Heart right ventricle (tissue), 16 donors: ENCODE measurements at regions not wholly inside any gene's neighbourhood (a gene's known extent, or its start where the extent isn't known, plus 50 kb on each side); places are given as distances from the start of the nearest gene placed in this dataset.

Experiments used
- ATAC-seq, 8 donors: fragments of 200-7000 bp; cut with Tn5 transposase; one replicate each; pipeline ENCODE4 v1.9.1; 2020; ENCODE audit warnings: mild to moderate bottlenecking in 8 of 8, moderate library complexity in 8 of 8, moderate number of reproducible peaks in 1 of 8
- DNase-seq, 2 donors: peaks; one replicate each; pipeline ENCODE4 v3.0.0-alpha.2; 2020
- H3K27ac ChIP-seq, 10 donors: fragments of 200-600 bp; sonication (generic) in 2 of 10; one replicate each; pipeline versions ENCODE4 v1.5.0 to v1.8.0; 2020 to 2022; ENCODE audit warnings: mild to moderate bottlenecking in 3 of 10
- H3K27me3 ChIP-seq, 7 donors: fragments of 200-600 bp; one replicate each; pipeline ENCODE4 v1.8.0; 2021 to 2022; ENCODE audit warnings: mild to moderate bottlenecking in 2 of 7
- H3K36me3 ChIP-seq, 9 donors: fragments of 200-600 bp; sonication (generic) in 1 of 9; one replicate each; pipeline versions ENCODE4 v1.5.0 to v1.8.0; 2020 to 2022; ENCODE audit warnings: mild to moderate bottlenecking in 2 of 9
- H3K4me1 ChIP-seq, 9 donors: fragments of 200-600 bp; sonication (generic) in 1 of 9; one replicate each; pipeline versions ENCODE4 v1.5.0 to v1.8.0; 2020 to 2022; ENCODE audit warnings: mild to moderate bottlenecking in 4 of 9
- H3K4me3 ChIP-seq, 10 donors: fragments of 200-600 bp; sonication (generic) in 2 of 10; one replicate each; pipeline versions ENCODE4 v1.5.0 to v1.8.0; 2020 to 2022; ENCODE audit warnings: mild to moderate bottlenecking in 7 of 10, moderate library complexity in 2 of 10
- H3K9me3 ChIP-seq, 11 donors: fragments of 200-600 bp in 10 of 11; sonication (generic) in 2 of 11; one replicate each; pipeline versions ENCODE4 v1.5.0 to v1.8.0; 2013 to 2022; ENCODE audit warnings: mild to moderate bottlenecking in 2 of 11, control low read depth in 1 of 11, moderate library complexity in 1 of 11
- CTCF ChIP-seq, 9 donors: fragments of 200-600 bp; sonication (generic) in 2 of 9; IDR thresholded peaks; one replicate each; pipeline versions ENCODE4 v1.5.0 to v1.8.0; 2021 to 2022; ENCODE audit warnings: antibody characterized with exemption in 9 of 9, mild to moderate bottlenecking in 5 of 9, moderate library complexity in 1 of 9
- WGBS, 2 donors: extraction: QIAGEN DNeasy Blood & Tissue Kit; methylation state at CpG; one replicate each; pipeline ENCODE4 v1.1.7; 2013; ENCODE audit warnings: inconsistent platforms in 1 of 2; 5-methylcytosine and 5-hydroxymethylcytosine counted together
- intact Hi-C, 10 donors: fragments of 100-400 bp; cut with DNase I; formaldehyde crosslinking; loops; one replicate each; pipeline versions ENCODE4 v1.11.1 to v1.14.2; 2022
- donor health status: Arrhythmogenic right ventricular cardiomyopathy.
- donor health status: ischemic (EF 13 %, LVEDD 7.1; RV severe dilation, severe dysfunction).
- donor health status: healthy with polysubstance abuse.
- donor health status: DM: no; HTN: yes; CAD: no.
- donor health status: DM: no; HTN: no; CAD: no.
- donor health status: ischemic (EF 25% LVEDD 6.9; RV normal size, moderate dysfunction).
- donor health status: ischemic (EF 25% LVEDD 5.7; RV mildly dilated, moderate dysfunction).
- donor health status: healthy.
- donor health status: DM: yes; HTN: yes; CAD: no.
- donor health status: Ischemic cardiomyopathy.
- donor health status: ischemic (EF 35%, LVEDD 5.7; RV mildly dilated, moderate dysfunction).
- donor health status: nonischemic (EF 11% LVEDD 7.7; RV severe dilation, severe dysfunction).
- donor health status: DM: yes; HTN: yes; CAD: no.
- donor health status: PGD.
- donor health status: ischemic (EF 29% LVEDD 5.4; RV normal size, mild dysfunction).
- donor health status: nonischemic (EF 23%, LVEDD 6.1; RV moderate dilation, normal function).

DNA sequence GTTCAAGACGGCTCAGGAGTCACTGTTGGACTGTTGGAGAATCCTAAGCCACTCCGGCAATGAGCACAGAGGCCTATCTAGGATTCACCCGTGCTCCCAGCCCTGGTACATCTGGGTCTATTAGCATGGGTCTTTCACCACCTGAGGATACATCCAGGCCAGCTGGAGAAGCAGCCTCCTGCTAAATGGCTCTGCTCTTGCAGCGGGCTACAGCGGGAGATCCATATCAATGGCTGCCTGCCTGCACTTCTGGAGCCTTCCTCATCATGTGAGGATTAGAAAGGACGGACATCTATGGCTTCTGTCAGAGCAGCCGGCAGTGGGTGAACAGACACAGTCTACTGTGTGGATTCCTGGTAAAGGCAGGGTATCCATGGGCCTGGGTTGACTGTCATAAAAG lies 357.4 kb downstream of the MLLT3 start:
- Histone ChIP-seq H3K27me3 (no peaks in the 10 kb centered on the region), H3K4me1 (no peaks in the 10 kb centered on the region), H3K4me3 (no peak overlapping the region), H3K36me3 (no peaks in the 10 kb centered on the region), H3K27ac (no peak overlapping the region), H3K9me3 (no peaks in the 10 kb centered on the region)
- intact Hi-C loops: loop anchor here in 2 of 10 donors (10.0 kb wide), 2 partner anchors 60 to 270 kb away; no protein-coding TSS in a partner anchor
- DNase-seq (no peak), ATAC-seq (no peak)
- WGBS, 2 donors: 75 to 81% methylated on average over 7 of the region's 7 CpGs
- TF ChIP-seq CTCF (IDR thresholded peaks at IDR 0.05): no peak

- Histone ChIP-seq H3K9me3 (no peaks in the 10 kb centered on the region), H3K27ac (no peak overlapping the region), H3K4me1 (no peaks in the 10 kb centered on the region), H3K4me3 (no peak overlapping the region), H3K36me3 (no peaks in the 10 kb centered on the region), H3K27me3 (no peaks in the 10 kb centered on the region)
- intact Hi-C loops: loop anchor here in 2 of 10 donors (10.0 kb wide), 2 partner anchors 62 to 268 kb away; no protein-coding TSS in a partner anchor
- ATAC-seq (no peak), DNase-seq (no peak)
- WGBS, 2 donors: 73 to 75% methylated on average over 4 of the region's 4 CpGs
- no peak for TF ChIP-seq CTCF (IDR thresholded peaks at IDR 0.05)
Observed at GRCh38 chr9:20262611-20263010, 359.7 kb downstream of the MLLT3 start.

DNA sequence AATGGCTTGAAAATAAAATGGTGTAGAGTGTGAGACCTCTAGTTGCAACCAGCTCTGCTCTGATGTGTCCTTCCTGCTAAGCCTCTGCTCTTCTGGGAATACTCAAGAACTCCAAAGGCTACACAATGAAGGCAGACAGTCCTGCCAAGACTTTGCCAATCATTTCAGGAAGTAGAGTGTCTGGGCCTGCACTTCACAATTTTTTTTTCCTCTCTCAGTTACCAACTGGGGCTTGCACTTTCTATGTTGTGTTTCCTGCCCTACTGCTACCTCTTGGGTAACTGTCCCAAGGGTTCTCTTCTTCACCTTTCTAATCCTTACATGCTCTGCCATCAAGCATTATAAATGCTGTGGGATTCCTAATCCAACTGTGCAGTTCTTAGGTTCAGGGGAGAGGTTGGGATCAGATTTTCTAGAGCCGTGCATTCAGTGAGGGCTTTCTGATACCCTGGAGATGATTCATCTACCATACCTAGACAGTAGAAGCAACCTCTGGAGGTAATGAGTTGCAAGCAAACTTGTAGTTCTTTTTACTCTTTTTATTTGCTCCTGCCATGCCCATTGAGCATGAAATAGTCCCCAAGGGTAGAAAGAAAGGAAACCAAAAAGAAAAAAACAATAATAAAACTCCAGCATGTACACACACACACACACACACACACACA lies 365.9 kb downstream of the MLLT3 start:
- ATAC-seq (no peak), DNase-seq (no peak)
- H3K9me3 ChIP-seq: no peaks in the 10 kb centered on the region
- H3K4me1 ChIP-seq: peaks cover 0 to 9% (median 0%) of the 10 kb centered on the region in 9 donors
- WGBS, 2 donors: 76 to 79% methylated on average over 1 of the region's 1 CpG
- intact Hi-C loops: no loop called here
- no peaks in the 10 kb centered on the region for H3K36me3 ChIP-seq
- TF ChIP-seq CTCF (IDR thresholded peaks at IDR 0.05): no peak
- H3K4me3 ChIP-seq: no peak overlapping the region
- no peaks in the 10 kb centered on the region for H3K27me3 ChIP-seq
- no peak overlapping the region for H3K27ac ChIP-seq

DNA sequence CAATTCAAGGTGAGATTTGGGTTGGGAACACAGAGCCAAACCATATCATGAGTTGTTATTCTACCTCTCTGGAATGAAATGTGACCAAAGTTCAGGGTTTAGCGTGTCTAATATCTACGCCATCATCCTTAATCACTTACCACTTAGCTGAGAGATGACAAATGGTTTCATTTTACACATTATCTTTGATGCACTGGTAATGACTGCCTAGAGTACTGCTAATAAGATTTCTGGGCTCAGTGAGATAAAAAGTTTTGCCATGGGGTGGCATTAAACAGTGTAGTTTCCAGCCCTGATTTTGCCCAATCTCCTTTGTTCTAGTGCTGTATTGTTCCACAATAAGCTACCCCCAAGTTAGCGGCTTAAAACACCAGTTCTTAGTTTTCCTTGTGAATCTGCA lies 367.2 kb downstream of the MLLT3 start:
- H3K4me1 ChIP-seq: peaks cover 0 to 9% (median 0%) of the 10 kb centered on the region in 9 donors
- WGBS, 2 donors: 90% methylated on average over 3 of the region's 3 CpGs
- intact Hi-C loops: no loop called here
- no peak overlapping the region for H3K4me3 ChIP-seq
- ATAC-seq (no peak), DNase-seq (no peak)
- H3K27me3 ChIP-seq: no peaks in the 10 kb centered on the region
- H3K36me3 ChIP-seq: no peaks in the 10 kb centered on the region
- TF ChIP-seq CTCF (IDR thresholded peaks at IDR 0.05): no peak
- H3K27ac ChIP-seq: no peak overlapping the region
- no peaks in the 10 kb centered on the region for H3K9me3 ChIP-seq
